ENCODE measurements at regions not wholly inside any gene's neighbourhood (a gene's known extent, or its start where the extent isn't known, plus 50 kb on each side); places are given as distances from the start of the nearest gene placed in this dataset.

- Mint-ChIP-seq H3K27ac (no peak overlapping the region), H3K36me3 (ENCODE audit: low read depth) (no peaks in the 10 kb centered on the region), H3K4me3 (no peak overlapping the region), H3K9me3 (no peaks in the 10 kb centered on the region), H3K4me1 (no peaks in the 10 kb centered on the region), H3K27me3 (no peaks in the 10 kb centered on the region)
- ChIA-PET CTCF (no interaction called here), POLR2A (no interaction called here)
- no peak for DNase-seq
- TF ChIP-seq, protein P1, sequence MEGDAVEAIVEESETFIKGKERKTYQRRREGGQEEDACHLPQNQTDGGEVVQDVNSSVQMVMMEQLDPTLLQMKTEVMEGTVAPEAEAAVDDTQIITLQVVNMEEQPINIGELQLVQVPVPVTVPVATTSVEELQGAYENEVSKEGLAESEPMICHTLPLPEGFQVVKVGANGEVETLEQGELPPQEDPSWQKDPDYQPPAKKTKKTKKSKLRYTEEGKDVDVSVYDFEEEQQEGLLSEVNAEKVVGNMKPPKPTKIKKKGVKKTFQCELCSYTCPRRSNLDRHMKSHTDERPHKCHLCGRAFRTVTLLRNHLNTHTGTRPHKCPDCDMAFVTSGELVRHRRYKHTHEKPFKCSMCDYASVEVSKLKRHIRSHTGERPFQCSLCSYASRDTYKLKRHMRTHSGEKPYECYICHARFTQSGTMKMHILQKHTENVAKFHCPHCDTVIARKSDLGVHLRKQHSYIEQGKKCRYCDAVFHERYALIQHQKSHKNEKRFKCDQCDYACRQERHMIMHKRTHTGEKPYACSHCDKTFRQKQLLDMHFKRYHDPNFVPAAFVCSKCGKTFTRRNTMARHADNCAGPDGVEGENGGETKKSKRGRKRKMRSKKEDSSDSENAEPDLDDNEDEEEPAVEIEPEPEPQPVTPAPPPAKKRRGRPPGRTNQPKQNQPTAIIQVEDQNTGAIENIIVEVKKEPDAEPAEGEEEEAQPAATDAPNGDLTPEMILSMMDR (IDR thresholded peaks at IDR 0.05): no peak
- intact Hi-C loops (cut with micrococcal nuclease): no loop called here
- ATAC-seq (ENCODE audit: low read depth): no peak
Observed at GRCh38 chr7:156148995-156149394, 336.7 kb upstream of the SHH start.

GRCh38 chr7:156148547-156148946 lies 336.3 kb upstream of the SHH start:
- Mint-ChIP-seq H3K27me3 (no peaks in the 10 kb centered on the region), H3K27ac (no peak overlapping the region), H3K4me3 (no peak overlapping the region), H3K4me1 (no peaks in the 10 kb centered on the region), H3K36me3 (ENCODE audit: low read depth) (no peaks in the 10 kb centered on the region), H3K9me3 (no peaks in the 10 kb centered on the region)
- CTCF ChIA-PET: no interaction called here
- intact Hi-C loops (cut with micrococcal nuclease): no loop called here
- no peak for ATAC-seq (ENCODE audit: low read depth)
- TF ChIP-seq, protein P1 (IDR thresholded peaks at IDR 0.05): no peak
- DNase-seq: no peak
- POLR2A ChIA-PET: no interaction called here

DNA sequence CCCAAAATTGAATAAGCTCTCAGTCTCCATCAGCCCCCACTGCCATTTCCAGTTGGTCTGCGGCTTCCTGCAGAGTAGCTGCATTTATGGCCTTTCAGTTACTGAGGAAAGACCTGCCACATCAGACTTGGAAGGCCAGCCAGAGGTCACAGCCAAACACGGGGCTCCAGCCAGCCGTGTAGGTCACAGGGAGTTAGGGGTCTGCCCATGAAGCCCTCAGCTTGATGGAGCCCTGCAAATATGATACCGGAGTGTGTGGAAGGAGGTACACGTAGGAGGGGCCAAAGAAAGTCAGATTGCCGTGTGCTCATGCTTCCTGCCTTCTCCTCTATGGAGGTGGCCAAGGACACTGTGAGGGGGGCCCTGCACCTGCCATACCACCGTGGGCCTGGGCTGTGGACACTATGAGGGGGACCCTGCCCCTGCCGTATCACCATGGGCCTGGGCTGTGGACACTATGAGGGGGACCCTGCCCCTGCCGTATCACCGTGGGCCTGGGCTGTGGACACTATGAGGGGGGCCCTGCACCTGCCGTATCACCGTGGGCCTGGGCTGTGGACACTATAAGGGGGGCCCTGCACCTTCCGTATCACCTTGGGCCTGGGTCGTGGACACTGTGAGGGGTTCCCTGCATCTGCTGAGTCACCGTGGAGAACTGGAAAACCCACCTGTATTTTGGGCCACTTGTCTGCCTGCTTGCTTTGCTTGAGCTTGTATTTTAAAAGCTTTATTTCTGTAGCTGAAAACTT lies 335.7 kb upstream of the SHH start:
- ChIA-PET CTCF (no interaction called here), POLR2A (no interaction called here)
- H3K4me3 Mint-ChIP-seq: no peak overlapping the region
- H3K27me3 Mint-ChIP-seq: no peaks in the 10 kb centered on the region
- H3K36me3 Mint-ChIP-seq (ENCODE audit: low read depth): no peaks in the 10 kb centered on the region
- no peak overlapping the region for H3K27ac Mint-ChIP-seq
- no peaks in the 10 kb centered on the region for H3K4me1 Mint-ChIP-seq
- no peaks in the 10 kb centered on the region for H3K9me3 Mint-ChIP-seq
- ATAC-seq (ENCODE audit: low read depth): no peak
- intact Hi-C loops (cut with micrococcal nuclease): no loop called here
- TF ChIP-seq, protein P1 (IDR thresholded peaks at IDR 0.05): no peak
- DNase-seq: no peak

DNA sequence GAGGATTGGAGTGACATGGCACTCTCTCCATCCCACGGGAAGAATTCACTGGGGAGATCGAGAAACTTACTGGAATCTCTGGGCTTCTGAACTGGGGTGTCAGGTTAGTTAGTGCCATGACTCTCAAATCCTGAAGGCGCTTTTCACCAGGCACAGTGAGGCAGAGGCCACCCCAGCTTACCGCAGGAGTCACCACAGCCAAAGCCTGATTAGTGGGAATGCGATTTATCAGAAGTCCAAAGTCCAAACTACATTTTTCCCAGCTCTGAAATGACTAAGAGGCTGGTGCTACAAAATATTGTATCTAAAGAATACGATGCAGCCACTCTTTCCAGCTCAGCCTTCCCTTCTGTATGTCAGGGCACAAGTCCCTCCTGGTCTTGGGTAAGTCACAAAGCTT lies 334.8 kb upstream of the SHH start:
- H3K27ac Mint-ChIP-seq: no peak overlapping the region
- ATAC-seq (ENCODE audit: low read depth) (no peak), DNase-seq (no peak)
- no peaks in the 10 kb centered on the region for H3K9me3 Mint-ChIP-seq
- ChIA-PET CTCF (no interaction called here), POLR2A (no interaction called here)
- H3K36me3 Mint-ChIP-seq (ENCODE audit: low read depth): no peaks in the 10 kb centered on the region
- no peaks in the 10 kb centered on the region for H3K27me3 Mint-ChIP-seq
- H3K4me1 Mint-ChIP-seq: no peaks in the 10 kb centered on the region
- TF ChIP-seq, protein P1 (IDR thresholded peaks at IDR 0.05): no peak
- H3K4me3 Mint-ChIP-seq: no peak overlapping the region
- intact Hi-C loops (cut with micrococcal nuclease): no loop called here

GRCh38 chr7:156145996-156146395 lies 333.7 kb upstream of the SHH start:
- Mint-ChIP-seq H3K4me1 (no peaks in the 10 kb centered on the region), H3K36me3 (ENCODE audit: low read depth) (no peaks in the 10 kb centered on the region), H3K27me3 (no peaks in the 10 kb centered on the region), H3K4me3 (no peak overlapping the region), H3K9me3 (no peaks in the 10 kb centered on the region), H3K27ac (no peak overlapping the region)
- CTCF ChIA-PET: no interaction called here
- POLR2A ChIA-PET: no interaction called here
- no peak for DNase-seq
- intact Hi-C loops (cut with micrococcal nuclease): no loop called here
- no peak for ATAC-seq (ENCODE audit: low read depth)
- TF ChIP-seq, protein P1 (IDR thresholded peaks at IDR 0.05): no peak

All from activated B cell treated with CpG ODN at 0.5 μM for 24 hours (primary cell).